IgD-negative memory B cell (primary cell): ENCODE measurements at regions not wholly inside any gene's neighbourhood (a gene's known extent, or its start where the extent isn't known, plus 50 kb on each side); places are given as distances from the start of the nearest gene placed in this dataset.

Experiments used
- H3K27ac Mint-ChIP-seq, 3 donors: one replicate each; pipeline ENCODE4 v1.8.0; 2020 to 2022; ENCODE audit warnings: mild to moderate bottlenecking in 3 of 3, mixed read lengths in 3 of 3, moderate library complexity in 1 of 3
- H3K27me3 Mint-ChIP-seq: one replicate; pipeline ENCODE4 v1.8.0; 2021; ENCODE audit warnings: mixed read lengths
- H3K36me3 Mint-ChIP-seq: one replicate; pipeline ENCODE4 v1.8.0; 2020; ENCODE audit warnings: mild to moderate bottlenecking, mixed read lengths
- H3K4me1 Mint-ChIP-seq, 3 donors: one replicate each; pipeline ENCODE4 v1.8.0; 2020 to 2022; ENCODE audit warnings: mixed read lengths in 3 of 3, mild to moderate bottlenecking in 1 of 3
- H3K4me3 Mint-ChIP-seq, 4 donors: one replicate each; pipeline ENCODE4 v1.8.0; 2020 to 2022; ENCODE audit warnings: mild to moderate bottlenecking in 4 of 4, mixed read lengths in 4 of 4, moderate library complexity in 3 of 4
- H3K9me3 Mint-ChIP-seq, 3 donors: one replicate each; pipeline ENCODE4 v1.8.0; 2020 to 2021; ENCODE audit warnings: mixed read lengths in 3 of 3, mild to moderate bottlenecking in 1 of 3

DNA sequence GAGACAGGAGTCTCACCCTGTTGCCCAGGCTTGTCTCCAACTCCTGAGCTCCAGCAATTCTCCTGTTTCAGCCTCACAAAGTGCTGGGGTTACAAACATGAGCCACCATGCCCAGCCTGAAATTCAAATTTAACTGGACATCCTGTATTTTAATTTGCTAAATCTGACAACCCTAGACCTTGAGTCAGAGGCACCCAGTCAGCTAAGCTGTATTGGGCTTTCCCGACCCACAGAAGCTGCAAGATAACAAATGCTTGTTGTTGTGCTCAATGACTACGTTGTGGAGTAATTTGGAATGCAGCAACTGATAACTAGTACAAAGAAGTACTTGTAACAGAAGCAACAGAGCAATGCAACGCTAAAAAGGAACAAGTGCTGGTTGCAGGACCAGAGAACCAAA lies 533.1 kb downstream of the NTRK2 start:
- peaks cover 2% of the 10 kb centered on the region for H3K36me3 Mint-ChIP-seq
- no peak overlapping the region for H3K4me3 Mint-ChIP-seq
- no peaks in the 10 kb centered on the region for H3K4me1 Mint-ChIP-seq
- H3K9me3 Mint-ChIP-seq: peaks cover 0 to 4% (median under 1%) of the 10 kb centered on the region in 3 donors
- H3K27me3 Mint-ChIP-seq: no peaks in the 10 kb centered on the region
- no peak overlapping the region for H3K27ac Mint-ChIP-seq

DNA sequence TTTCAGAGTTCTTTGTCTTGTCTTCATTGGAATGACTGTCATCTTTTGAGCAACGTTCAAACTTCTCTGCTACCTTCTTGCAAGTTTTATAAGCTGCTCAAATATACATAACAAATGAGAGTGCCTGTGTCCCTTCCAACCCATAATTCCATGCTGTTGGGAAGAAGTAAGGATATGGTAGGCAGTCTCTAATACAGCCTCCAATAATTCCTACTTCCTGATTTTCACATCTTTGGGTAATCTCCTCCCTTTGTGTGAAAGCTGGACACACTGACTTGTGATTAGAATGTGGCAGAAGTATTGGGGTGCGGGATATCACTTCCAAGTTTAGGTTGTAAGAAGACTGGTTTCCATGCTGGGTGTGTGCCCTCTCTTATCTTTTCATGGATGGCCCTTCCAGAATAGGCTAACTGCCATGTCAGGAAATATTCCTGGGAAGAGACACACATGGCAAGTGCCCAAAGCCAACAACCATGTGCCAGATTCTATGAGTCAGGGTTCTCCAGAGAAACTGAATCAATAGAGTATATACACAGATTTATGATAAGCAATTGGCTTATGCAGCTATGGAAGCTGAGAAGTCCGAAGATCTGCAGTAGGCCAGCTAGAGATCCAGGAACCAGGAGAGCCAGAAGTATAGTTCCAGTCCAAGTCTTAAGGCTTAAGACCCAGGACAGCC lies 531.3 kb downstream of the NTRK2 start:
- Mint-ChIP-seq H3K36me3 (peaks cover 2% of the 10 kb centered on the region), H3K4me1 (no peaks in the 10 kb centered on the region), H3K27me3 (no peaks in the 10 kb centered on the region), H3K4me3 (no peak overlapping the region), H3K9me3 (no peaks in the 10 kb centered on the region), H3K27ac (no peak overlapping the region)

- Mint-ChIP-seq H3K27me3 (no peaks in the 10 kb centered on the region), H3K9me3 (peaks cover 0 to 1% (median 1%) of the 10 kb centered on the region in 3 donors), H3K27ac (no peak overlapping the region), H3K4me1 (no peaks in the 10 kb centered on the region), H3K36me3 (no peaks in the 10 kb centered on the region), H3K4me3 (no peak overlapping the region)
Observed at GRCh38 chr9:85199866-85200495, 530.5 kb downstream of the NTRK2 start.

- H3K4me3 Mint-ChIP-seq: no peak overlapping the region
- no peaks in the 10 kb centered on the region for H3K36me3 Mint-ChIP-seq
- no peak overlapping the region for H3K27ac Mint-ChIP-seq
- H3K9me3 Mint-ChIP-seq: peaks cover 0 to 7% (median 4%) of the 10 kb centered on the region in 3 donors
- no peaks in the 10 kb centered on the region for H3K27me3 Mint-ChIP-seq
- H3K4me1 Mint-ChIP-seq: peaks cover 0 to 1% (median 0%) of the 10 kb centered on the region in 3 donors
Observed at GRCh38 chr9:85192750-85193149, 523.2 kb downstream of the NTRK2 start.

DNA sequence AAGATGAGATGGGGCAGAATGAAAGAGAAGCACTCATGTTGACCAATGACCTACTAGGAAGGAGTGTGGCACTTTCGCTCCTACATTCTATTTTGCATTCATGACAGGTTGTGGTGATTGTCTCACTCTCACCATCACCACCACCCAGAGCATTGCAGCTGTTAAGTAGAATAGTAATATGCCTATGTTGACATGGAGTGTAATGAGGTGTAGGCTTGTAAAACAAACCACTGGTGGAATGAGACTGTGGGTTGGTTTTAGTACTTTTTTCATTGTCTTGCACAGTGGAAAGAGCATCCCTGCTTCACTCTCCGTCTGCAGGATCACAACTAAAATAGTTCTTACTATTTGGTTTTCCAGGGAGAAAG lies 516.7 kb downstream of the NTRK2 start:
- H3K9me3 Mint-ChIP-seq: no peaks in the 10 kb centered on the region
- H3K4me1 Mint-ChIP-seq: peaks cover 0 to 3% (median 0%) of the 10 kb centered on the region in 3 donors
- no peak overlapping the region for H3K27ac Mint-ChIP-seq
- no peaks in the 10 kb centered on the region for H3K27me3 Mint-ChIP-seq
- H3K4me3 Mint-ChIP-seq: no peak overlapping the region
- H3K36me3 Mint-ChIP-seq: no peaks in the 10 kb centered on the region

DNA sequence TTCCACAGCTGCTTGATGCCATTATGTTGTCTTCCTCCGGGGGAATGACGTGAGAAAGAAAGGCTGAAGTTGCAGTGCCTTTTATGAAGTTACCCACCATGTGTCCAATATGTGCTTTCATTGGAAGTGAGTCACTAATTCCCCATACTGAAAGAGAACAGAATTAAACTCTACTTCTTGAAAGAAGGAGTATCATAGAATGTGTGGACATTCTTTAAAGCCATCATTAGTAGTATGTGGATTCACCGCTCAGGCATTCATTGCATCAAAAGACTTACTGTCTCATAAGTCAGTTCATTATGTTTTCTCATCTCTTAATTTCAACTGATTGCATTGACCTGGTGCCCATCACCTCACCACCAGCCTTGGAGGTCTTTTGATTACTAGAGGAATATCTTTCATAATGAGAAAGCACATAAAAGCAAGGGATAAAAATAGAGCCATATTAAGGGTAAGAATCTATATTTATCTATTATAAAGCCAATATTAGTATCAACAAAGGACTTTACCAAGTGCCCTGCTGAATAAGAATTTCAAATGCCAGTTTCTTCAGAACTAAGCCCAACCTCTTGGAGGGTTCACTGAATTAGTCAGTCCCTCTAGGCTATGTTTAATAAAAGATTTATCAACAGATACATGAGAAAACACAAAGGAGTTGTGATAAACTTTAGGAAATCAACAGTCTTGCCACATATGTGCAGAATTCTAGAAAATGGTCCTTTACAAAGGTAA lies 516.1 kb downstream of the NTRK2 start:
- Mint-ChIP-seq H3K9me3 (no peaks in the 10 kb centered on the region), H3K4me3 (no peak overlapping the region), H3K4me1 (peaks cover 0 to 3% (median 0%) of the 10 kb centered on the region in 3 donors), H3K36me3 (no peaks in the 10 kb centered on the region), H3K27me3 (no peaks in the 10 kb centered on the region), H3K27ac (no peak overlapping the region)

GRCh38 chr9:85182383-85182782 lies 512.9 kb downstream of the NTRK2 start:
- H3K9me3 Mint-ChIP-seq: no peaks in the 10 kb centered on the region
- no peaks in the 10 kb centered on the region for H3K36me3 Mint-ChIP-seq
- peaks cover 0 to 1% (median 0%) of the 10 kb centered on the region in 3 donors for H3K4me1 Mint-ChIP-seq
- no peaks in the 10 kb centered on the region for H3K27me3 Mint-ChIP-seq
- H3K27ac Mint-ChIP-seq: peak overlapping the region in 1 of 3 donors; percentile 9
- H3K4me3 Mint-ChIP-seq: no peak overlapping the region

GRCh38 chr9:85178474-85178873 lies 508.9 kb downstream of the NTRK2 start:
- Mint-ChIP-seq H3K9me3 (no peaks in the 10 kb centered on the region), H3K36me3 (peaks cover 1% of the 10 kb centered on the region), H3K27ac (no peak overlapping the region), H3K27me3 (no peaks in the 10 kb centered on the region), H3K4me3 (no peak overlapping the region), H3K4me1 (peaks cover 0 to 1% (median 0%) of the 10 kb centered on the region in 3 donors)

GRCh38 chr9:85173967-85174366 lies 504.4 kb downstream of the NTRK2 start:
- no peak overlapping the region for H3K27ac Mint-ChIP-seq
- H3K27me3 Mint-ChIP-seq: no peaks in the 10 kb centered on the region
- H3K4me1 Mint-ChIP-seq: no peaks in the 10 kb centered on the region
- H3K36me3 Mint-ChIP-seq: peaks cover 1% of the 10 kb centered on the region
- H3K4me3 Mint-ChIP-seq: no peak overlapping the region
- H3K9me3 Mint-ChIP-seq: peaks cover 0 to 2% (median 0%) of the 10 kb centered on the region in 3 donors

DNA sequence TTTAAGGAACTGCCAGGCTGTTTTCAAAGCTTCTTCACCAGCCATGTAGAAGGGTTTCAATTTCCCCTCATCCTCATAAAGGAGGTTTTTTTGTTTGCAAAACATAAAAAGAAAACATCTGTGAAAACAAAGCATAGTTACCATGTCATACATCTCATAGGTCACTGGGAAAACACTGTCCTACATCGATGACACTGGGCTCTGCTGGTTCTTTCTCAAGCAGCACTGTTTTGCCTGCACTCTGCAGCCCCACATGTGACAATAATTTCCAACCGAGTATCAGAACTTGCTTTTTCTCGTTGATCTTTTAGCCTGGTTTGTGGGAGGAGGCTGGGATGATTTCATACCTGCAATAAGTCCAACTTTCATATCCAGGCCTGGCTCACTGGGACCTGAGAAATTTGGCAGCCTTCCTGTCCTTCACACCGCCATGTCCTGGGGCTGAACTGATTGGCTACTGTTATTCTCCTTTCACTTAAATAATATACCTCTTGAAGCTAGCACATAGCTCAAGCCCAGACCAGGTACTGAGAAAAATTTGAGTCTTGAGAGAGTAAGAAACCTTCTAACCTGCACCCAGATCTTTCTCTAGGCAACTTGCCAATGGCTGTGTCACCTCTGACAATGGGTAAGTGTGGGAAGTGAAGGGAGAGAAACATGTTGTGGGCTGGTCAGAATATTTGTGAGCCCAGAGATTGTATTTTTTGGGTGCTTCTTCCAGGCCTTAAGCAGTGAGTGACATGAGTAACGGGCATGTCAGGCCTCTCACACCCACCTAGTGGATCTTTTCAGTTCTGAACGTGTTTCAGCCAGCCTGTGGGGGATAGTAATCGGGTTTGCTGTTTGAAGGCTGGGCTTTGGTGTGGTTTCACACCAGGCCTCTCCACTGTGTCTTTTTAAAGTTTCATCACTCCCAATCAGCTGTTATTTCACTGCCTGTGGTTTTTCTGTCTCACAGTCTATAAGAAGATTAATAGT lies 502.8 kb downstream of the NTRK2 start:
- H3K36me3 Mint-ChIP-seq: peaks cover 1% of the 10 kb centered on the region
- no peak overlapping the region for H3K27ac Mint-ChIP-seq
- H3K27me3 Mint-ChIP-seq: no peaks in the 10 kb centered on the region
- peaks cover 0 to 2% (median under 1%) of the 10 kb centered on the region in 3 donors for H3K9me3 Mint-ChIP-seq
- H3K4me3 Mint-ChIP-seq: no peak overlapping the region
- no peaks in the 10 kb centered on the region for H3K4me1 Mint-ChIP-seq

DNA sequence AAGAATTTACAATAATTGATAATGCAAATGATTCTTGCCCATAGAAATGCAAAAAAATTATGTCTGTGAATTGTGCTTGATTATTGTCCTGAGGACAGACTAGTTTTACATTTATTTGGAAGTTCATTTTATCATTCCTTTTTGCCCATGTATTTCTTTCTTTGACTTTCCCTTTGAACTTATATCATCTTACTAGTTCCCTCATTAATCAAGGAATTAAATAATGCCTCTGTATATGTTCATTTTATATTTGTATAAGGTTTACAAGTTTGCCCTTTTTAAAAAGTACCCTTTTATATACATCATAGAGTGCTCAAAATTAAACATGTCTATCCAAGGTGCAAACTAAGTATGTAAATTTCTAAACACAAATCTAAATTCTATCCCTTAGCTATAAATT lies 501.6 kb downstream of the NTRK2 start:
- H3K4me1 Mint-ChIP-seq: no peaks in the 10 kb centered on the region
- peaks cover 2 to 4% (median 2%) of the 10 kb centered on the region in 3 donors for H3K9me3 Mint-ChIP-seq
- no peak overlapping the region for H3K4me3 Mint-ChIP-seq
- no peaks in the 10 kb centered on the region for H3K27me3 Mint-ChIP-seq
- H3K36me3 Mint-ChIP-seq: peaks cover 1% of the 10 kb centered on the region
- H3K27ac Mint-ChIP-seq: no peak overlapping the region

- Mint-ChIP-seq H3K27me3 (no peaks in the 10 kb centered on the region), H3K4me1 (no peaks in the 10 kb centered on the region), H3K36me3 (no peaks in the 10 kb centered on the region), H3K27ac (no peak overlapping the region), H3K4me3 (no peak overlapping the region), H3K9me3 (peaks cover 2 to 4% (median 3%) of the 10 kb centered on the region in 3 donors)
Observed at GRCh38 chr9:85168412-85168811, 498.9 kb downstream of the NTRK2 start.

- Mint-ChIP-seq H3K36me3 (no peaks in the 10 kb centered on the region), H3K27ac (no peak overlapping the region), H3K9me3 (peaks cover 2 to 5% (median 4%) of the 10 kb centered on the region in 3 donors), H3K4me3 (no peak overlapping the region), H3K27me3 (no peaks in the 10 kb centered on the region), H3K4me1 (no peaks in the 10 kb centered on the region)
Observed at GRCh38 chr9:85167146-85167545, 497.6 kb downstream of the NTRK2 start.

DNA sequence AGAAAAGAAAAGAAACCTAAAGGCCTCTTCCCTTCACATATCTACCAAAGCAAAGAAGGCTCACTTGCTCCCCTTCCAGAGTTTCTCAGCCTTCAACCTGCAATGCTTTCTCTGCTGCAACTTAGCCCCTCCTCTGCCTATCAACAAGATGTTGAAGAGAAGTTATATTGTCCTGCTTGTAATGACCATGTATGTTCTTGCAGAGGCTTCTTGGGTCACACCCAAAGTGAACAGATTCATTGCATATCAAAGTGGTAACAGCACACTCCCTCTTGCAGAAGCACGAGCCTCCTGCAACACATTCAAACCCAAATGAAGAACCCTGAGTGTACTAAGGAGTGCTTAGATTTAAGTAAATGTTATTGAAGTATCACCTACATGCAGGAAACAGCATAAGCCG lies 494.3 kb downstream of the NTRK2 start:
- H3K27me3 Mint-ChIP-seq: no peaks in the 10 kb centered on the region
- H3K27ac Mint-ChIP-seq: no peak overlapping the region
- H3K36me3 Mint-ChIP-seq: no peaks in the 10 kb centered on the region
- no peak overlapping the region for H3K4me3 Mint-ChIP-seq
- no peaks in the 10 kb centered on the region for H3K4me1 Mint-ChIP-seq
- peaks cover 0 to 6% (median 4%) of the 10 kb centered on the region in 3 donors for H3K9me3 Mint-ChIP-seq
